OCI-LY7 (cell line): ENCODE measurements at regions not wholly inside any gene's neighbourhood (a gene's known extent, or its start where the extent isn't known, plus 50 kb on each side); places are given as distances from the start of the nearest gene placed in this dataset.
"Not testable (repeated sequence)": the region's sequence is repeated elsewhere in the genome, so short reads cannot be mapped to it uniquely, and the experiment has no call there.

Experiments used
- BruUV-seq: library from RNA; stranded (reverse); fragments of 400-500 nt; replicated peaks from 2 replicates; lab custom pipeline; 2021; lab: Mats Ljungman, UMichigan
- CTCF ChIA-PET: fragments of 300-600 bp; sonication (Branson Sonifier 250); formaldehyde crosslinking; loops from one replicate; lab custom pipeline; 2022; ENCODE audit warnings: antibody characterized with exemption; ENCODE audit not compliant: unreplicated experiment; lab: Charles Lee
- POLR2A ChIA-PET: fragments of 300-600 bp; sonication (Branson Sonifier 250); formaldehyde crosslinking; loops from one replicate; lab custom pipeline; 2022; ENCODE audit warnings: antibody characterized with exemption; lab: Charles Lee
- DNase-seq: peaks from one replicate; pipeline ENCODE4 v3.0.0-alpha.2; 2015; ENCODE audit warnings: low spot score
- H2AFZ ChIP-seq: fragments of 200-600 bp; sonication (generic), shearing (Covaris generic); 2 replicates; pipeline ENCODE4 v1.6.1; 2014; ENCODE audit warnings: mild to moderate bottlenecking, antibody characterized with exemption, low read length, moderate library complexity
- H3K27ac ChIP-seq: fragments of 200-600 bp; sonication (generic); 2 replicates; pipeline ENCODE4 v1.5.1; 2014; ENCODE audit warnings: mixed run types, low read depth, mild to moderate bottlenecking, moderate library complexity, low read length, inconsistent platforms; ENCODE audit not compliant: poor library complexity, severe bottlenecking
- H3K36me3 ChIP-seq: fragments of 200-600 bp; sonication (generic); 2 replicates; pipeline ENCODE4 v1.6.1; 2014; ENCODE audit warnings: mild to moderate bottlenecking, antibody characterized with exemption, low read length, moderate library complexity, mixed read lengths; ENCODE audit not compliant: insufficient read depth
- H3K4me1 ChIP-seq: fragments of 200-600 bp; sonication (generic); 2 replicates; pipeline ENCODE4 v1.5.1; 2014; ENCODE audit warnings: mild to moderate bottlenecking, low read length; ENCODE audit not compliant: insufficient read depth, poor library complexity, severe bottlenecking
- H3K4me2 ChIP-seq: fragments of 200-600 bp; sonication (generic); 2 replicates; pipeline ENCODE4 v1.6.1; 2014; ENCODE audit warnings: mild to moderate bottlenecking, low read length
- H3K4me3 ChIP-seq: fragments of 200-600 bp; sonication (generic); 2 replicates; pipeline ENCODE4 v1.5.1; 2014; ENCODE audit warnings: mild to moderate bottlenecking, low read depth, low read length; ENCODE audit not compliant: poor library complexity, severe bottlenecking
- H3K79me2 ChIP-seq: fragments of 200-600 bp; sonication (generic); 2 replicates; pipeline ENCODE4 v1.6.1; 2016; ENCODE audit warnings: low read depth, mild to moderate bottlenecking, low read length, moderate library complexity, mixed read lengths; ENCODE audit not compliant: insufficient read depth
- H3K9me2 ChIP-seq: fragments of 200-600 bp; sonication (generic); 2 replicates; pipeline ENCODE4 v1.6.1; 2016; ENCODE audit warnings: mild to moderate bottlenecking, low read length, mixed read lengths; ENCODE audit not compliant: insufficient read depth
- H3K9me3 ChIP-seq: fragments of 200-600 bp; sonication (generic); 2 replicates; pipeline ENCODE4 v1.6.1; 2014; ENCODE audit warnings: mild to moderate bottlenecking, mixed run types, low read length, mixed read lengths
- H4K20me1 ChIP-seq: fragments of 200-600 bp; sonication (generic); 2 replicates; pipeline ENCODE4 v1.6.1; 2014; ENCODE audit warnings: mild to moderate bottlenecking, antibody characterized with exemption, low read length, moderate library complexity, mixed read lengths; ENCODE audit not compliant: insufficient read depth
- EZH2phosphoT487 ChIP-seq: fragments of 200-600 bp; sonication (generic); IDR thresholded peaks from 2 replicates; pipeline ENCODE4 v1.6.1; 2018; ENCODE audit warnings: low read depth, borderline replicate concordance, mild to moderate bottlenecking, mixed run types, antibody characterized with exemption, low read length, moderate library complexity, mixed read lengths
- intact Hi-C: fragments of 100-400 bp; cut with micrococcal nuclease; formaldehyde crosslinking; loops from one replicate; pipeline ENCODE4 v1.10.0; 2022; ENCODE audit not compliant: unreplicated experiment
- TF ChIP-seq, protein P1 (sequence below): fragments of 200-600 bp; sonication (generic); conservative IDR thresholded peaks from 2 replicates; pipeline ENCODE4 v1.5.1; 2014; ENCODE audit warnings: mild to moderate bottlenecking, antibody characterized with exemption, low read length, moderate library complexity, mixed read lengths

GRCh38 chr10:21122907-21123306, 225.8 kb upstream of the NEBL start:
- Histone ChIP-seq H3K4me2 (no peak overlapping the region), H3K4me1 (no peaks in the 10 kb centered on the region), H3K4me3 (no peak overlapping the region), H3K36me3 (no peaks in the 10 kb centered on the region), H2AFZ (no peak overlapping the region), H3K9me2 (no peaks in the 10 kb centered on the region), H3K27ac (no peak overlapping the region), H3K9me3 (no peaks in the 10 kb centered on the region), H4K20me1 (no peaks in the 10 kb centered on the region), H3K79me2 (no peaks in the 10 kb centered on the region)
- ChIA-PET POLR2A (no interaction called here), CTCF (no interaction called here)
- TF ChIP-seq, protein P1, sequence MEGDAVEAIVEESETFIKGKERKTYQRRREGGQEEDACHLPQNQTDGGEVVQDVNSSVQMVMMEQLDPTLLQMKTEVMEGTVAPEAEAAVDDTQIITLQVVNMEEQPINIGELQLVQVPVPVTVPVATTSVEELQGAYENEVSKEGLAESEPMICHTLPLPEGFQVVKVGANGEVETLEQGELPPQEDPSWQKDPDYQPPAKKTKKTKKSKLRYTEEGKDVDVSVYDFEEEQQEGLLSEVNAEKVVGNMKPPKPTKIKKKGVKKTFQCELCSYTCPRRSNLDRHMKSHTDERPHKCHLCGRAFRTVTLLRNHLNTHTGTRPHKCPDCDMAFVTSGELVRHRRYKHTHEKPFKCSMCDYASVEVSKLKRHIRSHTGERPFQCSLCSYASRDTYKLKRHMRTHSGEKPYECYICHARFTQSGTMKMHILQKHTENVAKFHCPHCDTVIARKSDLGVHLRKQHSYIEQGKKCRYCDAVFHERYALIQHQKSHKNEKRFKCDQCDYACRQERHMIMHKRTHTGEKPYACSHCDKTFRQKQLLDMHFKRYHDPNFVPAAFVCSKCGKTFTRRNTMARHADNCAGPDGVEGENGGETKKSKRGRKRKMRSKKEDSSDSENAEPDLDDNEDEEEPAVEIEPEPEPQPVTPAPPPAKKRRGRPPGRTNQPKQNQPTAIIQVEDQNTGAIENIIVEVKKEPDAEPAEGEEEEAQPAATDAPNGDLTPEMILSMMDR = no peak
- TF ChIP-seq EZH2phosphoT487 = no peak
- BruUV-seq = no TSS peak
- DNase-seq = no peak
- intact Hi-C loops = no loop called here

- H3K27ac ChIP-seq, H3K9me3 ChIP-seq, H3K4me3 ChIP-seq, CTCF ChIA-PET, POLR2A ChIA-PET, H3K4me1 ChIP-seq, H3K4me2 ChIP-seq, H3K36me3 ChIP-seq, BruUV-seq, DNase-seq, H4K20me1 ChIP-seq, intact Hi-C loops, H3K79me2 ChIP-seq, H3K9me2 ChIP-seq, H2AFZ ChIP-seq: not testable (repeated sequence)
Measured at GRCh38 chr10:21121822-21122221, 224.7 kb upstream of the NEBL start.

- intact Hi-C loops = no loop called here
- H3K27ac ChIP-seq = no peak overlapping the region
- DNase-seq = no peak
- H3K4me1 ChIP-seq = no peaks in the 10 kb centered on the region
- POLR2A ChIA-PET = interaction anchor here (0.6 kb wide), 1 partner anchor 187 kb away, joined by 3 read pairs; no protein-coding TSS in a partner anchor
- H3K9me2 ChIP-seq = no peaks in the 10 kb centered on the region
- H2AFZ ChIP-seq = no peak overlapping the region
- no peaks in the 10 kb centered on the region for H3K36me3 ChIP-seq
- no peaks in the 10 kb centered on the region for H3K9me3 ChIP-seq
- H3K4me3 ChIP-seq = no peak overlapping the region
- no peak overlapping the region for H3K4me2 ChIP-seq
- no peaks in the 10 kb centered on the region for H4K20me1 ChIP-seq
- no TSS peak for BruUV-seq
- H3K79me2 ChIP-seq = no peaks in the 10 kb centered on the region
- TF ChIP-seq, protein P1 = no peak
- TF ChIP-seq EZH2phosphoT487 = no peak
- CTCF ChIA-PET = no interaction called here
Measured at GRCh38 chr10:21114683-21115082, 217.6 kb upstream of the NEBL start.
